MM.1S (cell line): ENCODE measurements at regions not wholly inside any gene's neighbourhood (a gene's known extent, or its start where the extent isn't known, plus 50 kb on each side); places are given as distances from the start of the nearest gene placed in this dataset.

Source experiments
- CTCF ChIP-seq: fragments of 300-600 bp; sonication (generic); IDR thresholded peaks from 2 replicates; pipeline ENCODE4 v1.5.1; 2016; ENCODE audit warnings: antibody characterized with exemption, low read length, mixed read lengths
- EZH2 ChIP-seq: fragments of 300-600 bp; sonication (generic); optimal IDR thresholded peaks from 2 replicates; pipeline ENCODE3; 2017; ENCODE audit warnings: low read depth, mild to moderate bottlenecking, antibody characterized with exemption, low read length, mixed read lengths
- EZH2phosphoT487 ChIP-seq: fragments of 300-600 bp; sonication (generic); IDR thresholded peaks from 2 replicates; pipeline ENCODE4 v1.6.1; 2018; ENCODE audit warnings: antibody characterized with exemption, low read length

- TF ChIP-seq CTCF (no peak), EZH2 (no peak), EZH2phosphoT487 (no peak)
These were observed 826.5 kb upstream of the PIK3C3 start for GRCh38 chr18:41128545-41128944.
